Panc1 (cell line): ENCODE measurements at regions not wholly inside any gene's neighbourhood (a gene's known extent, or its start where the extent isn't known, plus 50 kb on each side); places are given as distances from the start of the nearest gene placed in this dataset.

Experiments
- ATAC-seq: fragments of 200-7000 bp; cut with Tn5 transposase; 2 replicates; pipeline ENCODE4 v1.9.1; 2020; ENCODE audit warnings: mild to moderate bottlenecking, moderate library complexity
- BruUV-seq: library from RNA; stranded (reverse); fragments of 400-500 nt; replicated peaks from 2 replicates; lab custom pipeline; 2021; lab: Mats Ljungman, UMichigan
- CTCF ChIA-PET: fragments of 300-600 bp; sonication (Branson Sonifier 250); formaldehyde crosslinking; loops from one replicate; lab custom pipeline; 2022; ENCODE audit warnings: antibody characterized with exemption; lab: Charles Lee
- POLR2A ChIA-PET: fragments of 300-600 bp; sonication (Branson Sonifier 250); formaldehyde crosslinking; loops from one replicate; lab custom pipeline; 2022; ENCODE audit warnings: antibody characterized with exemption; lab: Charles Lee
- DNase-seq: peaks from one replicate; pipeline ENCODE4 v3.0.0-alpha.2; 2010; ENCODE audit warnings: low read depth, low spot score
- H3K27ac ChIP-seq: 2 replicates; pipeline ENCODE4 v1.5.1; 2011; ENCODE audit warnings: mild to moderate bottlenecking, low read length, inconsistent platforms
- H3K27me3 ChIP-seq: fragments of 200-500 bp; sonication (Bioruptor generic); 2 replicates; pipeline ENCODE4 v1.6.0; 2014; ENCODE audit warnings: low read length, inconsistent platforms; ENCODE audit not compliant: control insufficient read depth, insufficient read depth
- H3K36me3 ChIP-seq: fragments of 200-500 bp; sonication (Bioruptor generic); 2 replicates; pipeline ENCODE4 v1.5.1; 2014; ENCODE audit warnings: inconsistent platforms, mild to moderate bottlenecking, low read length, moderate library complexity; ENCODE audit not compliant: control insufficient read depth, insufficient read depth
- H3K4me1 ChIP-seq: 2 replicates; pipeline ENCODE4 v1.5.1; 2011; ENCODE audit warnings: inconsistent platforms, mild to moderate bottlenecking, low read length, moderate library complexity; ENCODE audit not compliant: control insufficient read depth, insufficient read depth
- H3K4me3 ChIP-seq, 2 experiments: 2 replicates each; pipeline ENCODE4 v1.5.1; 2011 to 2012; ENCODE audit warnings: low read depth in 2 of 2, low read length in 2 of 2, mild to moderate bottlenecking in 2 of 2, inconsistent platforms in 1 of 2, moderate library complexity in 1 of 2
- H3K9me3 ChIP-seq: fragments of 200-500 bp; sonication (Bioruptor generic); 2 replicates; pipeline ENCODE4 v1.5.1; 2014; ENCODE audit warnings: low read depth, mild to moderate bottlenecking, inconsistent platforms, low read length, moderate library complexity; ENCODE audit not compliant: control insufficient read depth, insufficient read depth
- CTCF ChIP-seq: fragments of 450-650 bp; IDR thresholded peaks from 2 replicates; pipeline ENCODE4 v1.5.1; 2017; ENCODE audit warnings: mild to moderate bottlenecking
- POLR2AphosphoS5 ChIP-seq: IDR thresholded peaks from 2 replicates; pipeline ENCODE4 v1.6.1; 2012; ENCODE audit warnings: mild to moderate bottlenecking, low read depth, low read length, moderate library complexity
- REST ChIP-seq, 2 experiments: IDR thresholded peaks; 2 replicates each; pipeline ENCODE4 v1.6.1; 2011 to 2012; ENCODE audit warnings: low read depth in 2 of 2, control low read depth in 1 of 2, low read length in 1 of 2, mild to moderate bottlenecking in 1 of 2, moderate library complexity in 1 of 2; ENCODE audit not compliant: insufficient read depth in 1 of 2
- SIN3A ChIP-seq: IDR thresholded peaks from 2 replicates; pipeline ENCODE4 v1.6.1; 2012; ENCODE audit warnings: low read depth, mild to moderate bottlenecking, low read length, moderate library complexity, borderline replicate concordance; ENCODE audit not compliant: insufficient read depth
- TCF7L2 ChIP-seq: IDR thresholded peaks from 2 replicates; pipeline ENCODE4 v1.6.1; 2011; ENCODE audit warnings: mild to moderate bottlenecking, low read depth, low read length, inconsistent platforms
- in situ Hi-C: cut with HindIII; loops from 2 replicates; pipeline ENCODE4 v1.10.0; 2016; ENCODE audit warnings: low sequenced_read_pairs, low pct_unique_long_range_greater_than_20kb
- intact Hi-C: fragments of 100-400 bp; cut with micrococcal nuclease; formaldehyde crosslinking; loops from one replicate; pipeline ENCODE4 v1.10.0; 2022; ENCODE audit not compliant: unreplicated experiment

DNA sequence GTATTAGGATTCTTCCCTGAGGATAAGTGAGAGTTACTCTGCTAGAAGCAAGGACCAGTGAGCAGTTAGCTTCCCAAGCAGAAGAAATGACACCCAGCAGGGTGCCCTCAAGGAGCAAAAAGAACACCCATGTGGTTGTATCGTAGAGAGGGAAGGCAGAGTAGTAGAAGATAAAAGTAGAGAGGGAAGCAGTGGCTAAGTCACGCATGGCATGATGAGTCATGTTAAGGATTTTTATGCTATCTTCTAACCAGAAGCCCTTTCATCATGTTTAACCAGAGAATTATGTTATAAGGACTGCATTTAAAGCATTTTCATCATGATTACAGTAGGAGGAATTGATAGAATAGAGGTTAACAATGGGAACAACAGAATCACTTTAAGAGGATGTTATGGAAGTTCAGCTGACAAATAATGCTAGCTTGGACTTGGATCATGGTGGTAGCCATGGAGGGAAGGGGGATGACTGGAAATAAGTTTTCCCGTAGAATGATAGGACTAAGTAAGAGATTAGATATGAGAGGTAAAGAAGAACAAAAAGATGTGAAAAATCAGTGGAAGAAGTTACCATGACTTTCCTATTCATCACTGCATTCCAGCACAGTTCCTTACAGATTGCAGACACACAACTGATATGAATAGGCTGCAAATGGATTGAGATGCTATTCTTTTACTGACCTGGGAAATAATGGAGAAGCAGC lies 383.5 kb upstream of the INTU start:
- no TSS peak for BruUV-seq
- H3K4me1 ChIP-seq = no peaks in the 10 kb centered on the region
- in situ Hi-C loops (no loop called here), intact Hi-C loops (no loop called here)
- H3K36me3 ChIP-seq = no peaks in the 10 kb centered on the region
- TF ChIP-seq TCF7L2 = no peak
- no peak for TF ChIP-seq SIN3A
- TF ChIP-seq CTCF = no peak
- no peak for TF ChIP-seq REST (IDR thresholded peaks at IDR 0.05; ENCODE audit: insufficient read depth in 1 of 2, low read depth in 2 of 2, low read length in 1 of 2)
- no peak for TF ChIP-seq POLR2AphosphoS5
- DNase-seq (no peak), ATAC-seq (no peak)
- H3K27me3 ChIP-seq = no peaks in the 10 kb centered on the region
- ChIA-PET CTCF (no interaction called here), POLR2A (no interaction called here)
- no peaks in the 10 kb centered on the region for H3K9me3 ChIP-seq
- no peak overlapping the region for H3K27ac ChIP-seq
- no peak overlapping the region for H3K4me3 ChIP-seq

DNA sequence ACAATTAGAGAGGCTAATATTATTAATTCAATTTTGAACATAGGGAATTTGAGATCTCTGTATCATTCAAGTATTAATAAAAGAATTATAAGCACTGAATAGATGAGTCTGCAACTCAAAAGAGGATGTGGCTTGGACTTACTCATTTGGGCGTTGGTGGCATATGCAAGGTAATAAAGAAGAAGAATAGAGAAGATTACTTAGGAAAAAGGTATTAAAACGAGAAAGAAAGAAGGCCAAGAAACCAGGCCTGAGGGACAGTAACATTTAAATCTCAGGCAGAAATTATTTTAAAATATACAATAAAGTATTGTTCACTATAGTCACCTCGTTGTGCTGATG lies 383.0 kb upstream of the INTU start:
- intact Hi-C loops (no loop called here), in situ Hi-C loops (no loop called here)
- CTCF ChIA-PET = no interaction called here
- BruUV-seq = no TSS peak
- no peaks in the 10 kb centered on the region for H3K27me3 ChIP-seq
- H3K9me3 ChIP-seq = no peaks in the 10 kb centered on the region
- H3K36me3 ChIP-seq = no peaks in the 10 kb centered on the region
- DNase-seq (no peak), ATAC-seq (no peak)
- POLR2A ChIA-PET = no interaction called here
- no peaks in the 10 kb centered on the region for H3K4me1 ChIP-seq
- no peak for TF ChIP-seq CTCF
- no peak for TF ChIP-seq REST (IDR thresholded peaks at IDR 0.05; ENCODE audit: insufficient read depth in 1 of 2, low read depth in 2 of 2, low read length in 1 of 2)
- no peak for TF ChIP-seq SIN3A
- TF ChIP-seq TCF7L2 = no peak
- no peak for TF ChIP-seq POLR2AphosphoS5
- H3K27ac ChIP-seq = no peak overlapping the region
- H3K4me3 ChIP-seq = no peak overlapping the region
